ENCODE measurements at regions not wholly inside any gene's neighbourhood (a gene's known extent, or its start where the extent isn't known, plus 50 kb on each side); places are given as distances from the start of the nearest gene placed in this dataset.

GRCh38 chrX:10882484-10882883 is 228.6 kb upstream of the HCCS start:
- TF ChIP-seq CTCF (IDR thresholded peaks at IDR 0.05) (no peak), POLR2A (IDR thresholded peaks at IDR 0.05) (no peak)

Measured in esophagus squamous epithelium (tissue), 4 donors.